IMR-90 (cell line): ENCODE measurements at regions not wholly inside any gene's neighbourhood (a gene's known extent, or its start where the extent isn't known, plus 50 kb on each side); places are given as distances from the start of the nearest gene placed in this dataset.

Experiments used
- POLR2A ChIP-seq: IDR thresholded peaks from 2 replicates; pipeline ENCODE4 v1.6.1; 2012; ENCODE audit warnings: mild to moderate bottlenecking, low read depth, low read length
- RFX5 ChIP-seq: IDR thresholded peaks from 2 replicates; pipeline ENCODE4 v1.8.0; 2012; ENCODE audit warnings: low read depth, mild to moderate bottlenecking, low read length, moderate library complexity

- TF ChIP-seq POLR2A (no peak), RFX5 (no peak)
These were observed 53.3 kb upstream of the CCDC160 start for GRCh38 chrX:134183665-134184064.
